Ovary (tissue), 3 donors: ENCODE measurements at regions not wholly inside any gene's neighbourhood (a gene's known extent, or its start where the extent isn't known, plus 50 kb on each side); places are given as distances from the start of the nearest gene placed in this dataset.

Source experiments
- POLR2A ChIP-seq: fragments of 450-650 bp; IDR thresholded peaks from one replicate; pipeline ENCODE4 v1.6.1; 2017; ENCODE audit warnings: antibody characterized with exemption, mild to moderate bottlenecking, moderate library complexity
- TF ChIP-seq, protein P1 (sequence below), 3 donors: fragments of 450-650 bp in 2 of 3; fragments of 200-600 bp in 1 of 3; IDR thresholded peaks; one replicate each; pipeline versions ENCODE4 v1.5.1 to v1.8.0; 2016 to 2022; ENCODE audit warnings: antibody characterized with exemption in 3 of 3, mild to moderate bottlenecking in 1 of 3
- donor health status: DM: no; HTN: no; CAD: no.

DNA sequence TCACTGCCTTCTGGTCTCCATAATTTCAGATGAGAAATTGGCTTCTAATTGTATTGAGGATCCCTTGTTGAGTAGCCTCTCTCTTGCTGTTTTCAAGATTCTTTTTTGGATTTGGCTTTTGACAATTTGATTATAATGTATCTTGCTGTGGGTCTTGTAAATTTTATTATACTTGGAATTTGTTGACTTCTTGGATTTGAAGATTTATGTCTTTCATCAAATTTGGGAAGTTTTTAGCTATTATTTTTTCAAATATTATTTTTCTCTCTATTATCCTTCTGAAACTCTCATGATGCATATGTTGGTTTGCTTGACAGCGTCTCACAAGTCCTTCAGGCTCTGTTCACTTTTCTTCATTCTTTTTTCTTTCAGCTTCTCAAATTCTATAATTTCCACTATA is 126.1 kb downstream of the C1orf94 start:
- no peak for TF ChIP-seq POLR2A
- TF ChIP-seq, protein P1, sequence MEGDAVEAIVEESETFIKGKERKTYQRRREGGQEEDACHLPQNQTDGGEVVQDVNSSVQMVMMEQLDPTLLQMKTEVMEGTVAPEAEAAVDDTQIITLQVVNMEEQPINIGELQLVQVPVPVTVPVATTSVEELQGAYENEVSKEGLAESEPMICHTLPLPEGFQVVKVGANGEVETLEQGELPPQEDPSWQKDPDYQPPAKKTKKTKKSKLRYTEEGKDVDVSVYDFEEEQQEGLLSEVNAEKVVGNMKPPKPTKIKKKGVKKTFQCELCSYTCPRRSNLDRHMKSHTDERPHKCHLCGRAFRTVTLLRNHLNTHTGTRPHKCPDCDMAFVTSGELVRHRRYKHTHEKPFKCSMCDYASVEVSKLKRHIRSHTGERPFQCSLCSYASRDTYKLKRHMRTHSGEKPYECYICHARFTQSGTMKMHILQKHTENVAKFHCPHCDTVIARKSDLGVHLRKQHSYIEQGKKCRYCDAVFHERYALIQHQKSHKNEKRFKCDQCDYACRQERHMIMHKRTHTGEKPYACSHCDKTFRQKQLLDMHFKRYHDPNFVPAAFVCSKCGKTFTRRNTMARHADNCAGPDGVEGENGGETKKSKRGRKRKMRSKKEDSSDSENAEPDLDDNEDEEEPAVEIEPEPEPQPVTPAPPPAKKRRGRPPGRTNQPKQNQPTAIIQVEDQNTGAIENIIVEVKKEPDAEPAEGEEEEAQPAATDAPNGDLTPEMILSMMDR (IDR thresholded peaks at IDR 0.05), result no peak
